NT2/D1 (cell line): ENCODE measurements at regions not wholly inside any gene's neighbourhood (a gene's known extent, or its start where the extent isn't known, plus 50 kb on each side); places are given as distances from the start of the nearest gene placed in this dataset.
"Not testable (repeated sequence)": the region's sequence is repeated elsewhere in the genome, so short reads cannot be mapped to it uniquely, and the experiment has no call there.

ENCODE experiments used
- SUZ12 ChIP-seq: IDR thresholded peaks from 2 replicates; pipeline ENCODE4 v1.6.1; 2011; ENCODE audit not compliant: insufficient read length, insufficient read depth; ENCODE audit errors: extremely low read depth
- YY1 ChIP-seq: IDR thresholded peaks from 2 replicates; pipeline ENCODE4 v1.6.1; 2011; ENCODE audit not compliant: insufficient read length, insufficient read depth
- ZNF274 ChIP-seq: IDR thresholded peaks from 2 replicates; pipeline ENCODE4 v1.6.1; 2011; ENCODE audit warnings: mild to moderate bottlenecking, low read depth, low read length

GRCh38 chr3:102357313-102357712 is 77.5 kb upstream of the ZPLD1 start:
- not testable (repeated sequence) for TF ChIP-seq ZNF274, YY1, SUZ12
